ENCODE measurements at regions not wholly inside any gene's neighbourhood (a gene's known extent, or its start where the extent isn't known, plus 50 kb on each side); places are given as distances from the start of the nearest gene placed in this dataset.

DNA sequence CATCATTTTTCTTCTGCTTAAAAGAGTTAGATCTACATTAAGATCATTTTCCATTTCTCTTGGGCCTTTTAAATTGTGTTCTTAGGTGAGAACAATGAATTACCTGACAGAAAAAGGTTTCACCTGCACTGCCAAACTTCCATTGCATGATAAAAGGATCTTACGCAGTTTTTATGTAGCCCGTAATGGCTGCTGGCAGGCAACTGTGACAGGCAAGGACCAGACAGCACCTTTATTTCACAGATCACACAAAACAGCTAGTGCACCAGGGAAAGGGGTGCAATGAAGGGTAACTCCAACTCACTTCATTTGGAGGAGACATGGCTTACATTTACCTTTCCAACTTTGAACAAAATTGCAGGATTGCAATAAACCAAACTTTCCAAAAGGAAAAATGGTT lies 159.8 kb downstream of the SLITRK1 start:
- no peaks in the 10 kb centered on the region for H3K9me3 ChIP-seq (ENCODE audit: low read length)
- POLR2A ChIA-PET (ENCODE audit: unreplicated experiment): no interaction called here
- no peaks in the 10 kb centered on the region for H3K9me2 ChIP-seq (replicated peaks; ENCODE audit: low read length)
- no peak overlapping the region for H3K9ac ChIP-seq (ENCODE audit: low read length)
- no peaks in the 10 kb centered on the region for H4K20me1 ChIP-seq (ENCODE audit: low read length)
- no peaks in the 10 kb centered on the region for H3K79me2 ChIP-seq (ENCODE audit: low read length)
- no peak for DNase-seq
- no peak overlapping the region for H3K27ac ChIP-seq (ENCODE audit: low read length)
- CTCF ChIA-PET: no interaction called here
- H2AFZ ChIP-seq (ENCODE audit: low read length): no peak overlapping the region
- H3K27me3 ChIP-seq (ENCODE audit: low read length): no peaks in the 10 kb centered on the region
- H3F3A ChIP-seq (ENCODE audit: low read length, unreplicated experiment): no peaks in the 10 kb centered on the region
- H3K4me3 ChIP-seq (ENCODE audit: low read length): no peak overlapping the region
- H3K4me2 ChIP-seq (ENCODE audit: low read length): no peak overlapping the region
- no peak for TF ChIP-seq EZH2phosphoT487 (IDR thresholded peaks at IDR 0.05; ENCODE audit: borderline replicate concordance, low read length)
- TF ChIP-seq, protein P1, sequence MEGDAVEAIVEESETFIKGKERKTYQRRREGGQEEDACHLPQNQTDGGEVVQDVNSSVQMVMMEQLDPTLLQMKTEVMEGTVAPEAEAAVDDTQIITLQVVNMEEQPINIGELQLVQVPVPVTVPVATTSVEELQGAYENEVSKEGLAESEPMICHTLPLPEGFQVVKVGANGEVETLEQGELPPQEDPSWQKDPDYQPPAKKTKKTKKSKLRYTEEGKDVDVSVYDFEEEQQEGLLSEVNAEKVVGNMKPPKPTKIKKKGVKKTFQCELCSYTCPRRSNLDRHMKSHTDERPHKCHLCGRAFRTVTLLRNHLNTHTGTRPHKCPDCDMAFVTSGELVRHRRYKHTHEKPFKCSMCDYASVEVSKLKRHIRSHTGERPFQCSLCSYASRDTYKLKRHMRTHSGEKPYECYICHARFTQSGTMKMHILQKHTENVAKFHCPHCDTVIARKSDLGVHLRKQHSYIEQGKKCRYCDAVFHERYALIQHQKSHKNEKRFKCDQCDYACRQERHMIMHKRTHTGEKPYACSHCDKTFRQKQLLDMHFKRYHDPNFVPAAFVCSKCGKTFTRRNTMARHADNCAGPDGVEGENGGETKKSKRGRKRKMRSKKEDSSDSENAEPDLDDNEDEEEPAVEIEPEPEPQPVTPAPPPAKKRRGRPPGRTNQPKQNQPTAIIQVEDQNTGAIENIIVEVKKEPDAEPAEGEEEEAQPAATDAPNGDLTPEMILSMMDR (conservative IDR thresholded peaks at IDR 0.05; ENCODE audit: low read depth, low read length): no peak
- intact Hi-C loops (cut with micrococcal nuclease): no loop called here
- no TSS peak for BruUV-seq (replicated peaks)
- H3K4me1 ChIP-seq (ENCODE audit: insufficient read depth, low read length): no peaks in the 10 kb centered on the region
- no peak for ATAC-seq
- no peaks in the 10 kb centered on the region for H3K36me3 ChIP-seq (ENCODE audit: low read depth, low read length)

DNA sequence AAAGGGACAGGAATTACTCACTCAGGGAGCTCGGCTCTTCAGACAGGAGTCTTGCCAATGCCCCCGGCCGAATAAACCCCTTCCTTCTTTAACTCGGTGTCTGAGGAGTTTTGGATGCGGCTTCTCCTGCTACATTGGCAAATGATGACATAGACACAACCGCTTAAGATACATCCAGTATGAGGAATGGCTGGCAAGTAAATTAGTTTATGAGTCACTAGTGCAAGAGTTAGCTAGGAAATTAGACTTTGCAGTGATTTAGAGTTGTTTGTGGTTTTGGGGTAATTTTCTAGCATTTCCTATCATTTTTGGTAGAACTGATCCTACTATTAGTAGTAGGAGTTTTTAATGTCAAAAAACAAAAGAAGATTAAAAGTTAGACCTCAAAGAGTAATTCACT lies 166.2 kb downstream of the SLITRK1 start:
- intact Hi-C loops (cut with micrococcal nuclease): no loop called here
- no peaks in the 10 kb centered on the region for H3K27me3 ChIP-seq (ENCODE audit: low read length)
- ChIA-PET POLR2A (ENCODE audit: unreplicated experiment) (no interaction called here), CTCF (no interaction called here)
- no peaks in the 10 kb centered on the region for H3F3A ChIP-seq (ENCODE audit: low read length, unreplicated experiment)
- H3K36me3 ChIP-seq (ENCODE audit: low read depth, low read length): no peaks in the 10 kb centered on the region
- H4K20me1 ChIP-seq (ENCODE audit: low read length): no peaks in the 10 kb centered on the region
- H3K4me3 ChIP-seq (ENCODE audit: low read length): no peak overlapping the region
- ATAC-seq (no peak), DNase-seq (no peak)
- no peak overlapping the region for H3K9ac ChIP-seq (ENCODE audit: low read length)
- H3K4me1 ChIP-seq (ENCODE audit: insufficient read depth, low read length): no peaks in the 10 kb centered on the region
- H3K4me2 ChIP-seq (ENCODE audit: low read length): no peak overlapping the region
- TF ChIP-seq EZH2phosphoT487 (IDR thresholded peaks at IDR 0.05; ENCODE audit: borderline replicate concordance, low read length): no peak
- no peak for TF ChIP-seq EZH2 (IDR thresholded peaks at IDR 0.05; ENCODE audit: low read length, unreplicated experiment)
- TF ChIP-seq, protein P1 (conservative IDR thresholded peaks at IDR 0.05; ENCODE audit: low read depth, low read length): no peak
- no peaks in the 10 kb centered on the region for H3K79me2 ChIP-seq (ENCODE audit: low read length)
- no TSS peak for BruUV-seq (replicated peaks)
- H3K27ac ChIP-seq (ENCODE audit: low read length): no peak overlapping the region
- no peaks in the 10 kb centered on the region for H3K9me2 ChIP-seq (replicated peaks; ENCODE audit: low read length)
- no peaks in the 10 kb centered on the region for H3K9me3 ChIP-seq (ENCODE audit: low read length)
- H2AFZ ChIP-seq (ENCODE audit: low read length): no peak overlapping the region

DNA sequence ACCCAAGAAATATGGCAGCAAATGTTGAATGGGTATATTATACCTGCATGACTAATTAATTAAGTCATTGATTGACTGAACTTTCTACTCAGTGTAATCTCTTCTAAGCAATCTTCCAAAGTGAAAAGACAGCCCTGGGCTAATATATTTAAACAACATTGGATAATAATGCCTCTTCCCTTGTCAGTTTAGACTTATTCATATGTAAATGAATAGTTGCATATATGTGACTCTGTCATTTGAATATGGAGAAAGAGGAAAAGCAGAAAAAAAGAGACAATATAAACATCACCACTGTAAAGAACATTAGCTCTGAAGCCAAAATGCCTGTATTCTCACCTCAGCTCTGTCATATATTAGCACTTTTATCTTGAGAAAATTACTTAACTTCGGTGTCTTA lies 168.0 kb downstream of the SLITRK1 start:
- Histone ChIP-seq H3F3A (ENCODE audit: low read length, unreplicated experiment) (no peaks in the 10 kb centered on the region), H3K4me3 (ENCODE audit: low read length) (no peak overlapping the region), H3K36me3 (ENCODE audit: low read depth, low read length) (no peaks in the 10 kb centered on the region), H3K9me2 (replicated peaks; ENCODE audit: low read length) (no peaks in the 10 kb centered on the region), H3K4me1 (ENCODE audit: insufficient read depth, low read length) (no peaks in the 10 kb centered on the region), H3K79me2 (ENCODE audit: low read length) (no peaks in the 10 kb centered on the region), H3K27me3 (ENCODE audit: low read length) (no peaks in the 10 kb centered on the region), H3K27ac (ENCODE audit: low read length) (no peak overlapping the region), H3K9ac (ENCODE audit: low read length) (no peak overlapping the region), H2AFZ (ENCODE audit: low read length) (no peak overlapping the region), H4K20me1 (ENCODE audit: low read length) (no peaks in the 10 kb centered on the region), H3K9me3 (ENCODE audit: low read length) (no peaks in the 10 kb centered on the region), H3K4me2 (ENCODE audit: low read length) (no peak overlapping the region)
- DNase-seq: no peak
- no peak for ATAC-seq
- no TSS peak for BruUV-seq (replicated peaks)
- POLR2A ChIA-PET (ENCODE audit: unreplicated experiment): no interaction called here
- CTCF ChIA-PET: no interaction called here
- intact Hi-C loops (cut with micrococcal nuclease): no loop called here
- TF ChIP-seq, protein P1 (conservative IDR thresholded peaks at IDR 0.05; ENCODE audit: low read depth, low read length): no peak
- TF ChIP-seq EZH2phosphoT487 (IDR thresholded peaks at IDR 0.05; ENCODE audit: borderline replicate concordance, low read length): no peak
- no peak for TF ChIP-seq EZH2 (IDR thresholded peaks at IDR 0.05; ENCODE audit: low read length, unreplicated experiment)
